ENCODE measurements at regions not wholly inside any gene's neighbourhood (a gene's known extent, or its start where the extent isn't known, plus 50 kb on each side); places are given as distances from the start of the nearest gene placed in this dataset.

- TF ChIP-seq TAF1 (IDR thresholded peaks at IDR 0.05; ENCODE audit: borderline replicate concordance, insufficient read depth, low read length) (no peak), SIN3A (IDR thresholded peaks at IDR 0.05; ENCODE audit: borderline replicate concordance, insufficient read depth, low read length) (no peak)
- TF ChIP-seq, protein P1, sequence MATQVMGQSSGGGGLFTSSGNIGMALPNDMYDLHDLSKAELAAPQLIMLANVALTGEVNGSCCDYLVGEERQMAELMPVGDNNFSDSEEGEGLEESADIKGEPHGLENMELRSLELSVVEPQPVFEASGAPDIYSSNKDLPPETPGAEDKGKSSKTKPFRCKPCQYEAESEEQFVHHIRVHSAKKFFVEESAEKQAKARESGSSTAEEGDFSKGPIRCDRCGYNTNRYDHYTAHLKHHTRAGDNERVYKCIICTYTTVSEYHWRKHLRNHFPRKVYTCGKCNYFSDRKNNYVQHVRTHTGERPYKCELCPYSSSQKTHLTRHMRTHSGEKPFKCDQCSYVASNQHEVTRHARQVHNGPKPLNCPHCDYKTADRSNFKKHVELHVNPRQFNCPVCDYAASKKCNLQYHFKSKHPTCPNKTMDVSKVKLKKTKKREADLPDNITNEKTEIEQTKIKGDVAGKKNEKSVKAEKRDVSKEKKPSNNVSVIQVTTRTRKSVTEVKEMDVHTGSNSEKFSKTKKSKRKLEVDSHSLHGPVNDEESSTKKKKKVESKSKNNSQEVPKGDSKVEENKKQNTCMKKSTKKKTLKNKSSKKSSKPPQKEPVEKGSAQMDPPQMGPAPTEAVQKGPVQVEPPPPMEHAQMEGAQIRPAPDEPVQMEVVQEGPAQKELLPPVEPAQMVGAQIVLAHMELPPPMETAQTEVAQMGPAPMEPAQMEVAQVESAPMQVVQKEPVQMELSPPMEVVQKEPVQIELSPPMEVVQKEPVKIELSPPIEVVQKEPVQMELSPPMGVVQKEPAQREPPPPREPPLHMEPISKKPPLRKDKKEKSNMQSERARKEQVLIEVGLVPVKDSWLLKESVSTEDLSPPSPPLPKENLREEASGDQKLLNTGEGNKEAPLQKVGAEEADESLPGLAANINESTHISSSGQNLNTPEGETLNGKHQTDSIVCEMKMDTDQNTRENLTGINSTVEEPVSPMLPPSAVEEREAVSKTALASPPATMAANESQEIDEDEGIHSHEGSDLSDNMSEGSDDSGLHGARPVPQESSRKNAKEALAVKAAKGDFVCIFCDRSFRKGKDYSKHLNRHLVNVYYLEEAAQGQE (IDR thresholded peaks at IDR 0.05; ENCODE audit: insufficient read depth in 1 of 2, low read depth in 2 of 2, low read length in 2 of 2) = no peak
Observed at GRCh38 chr15:96764501-96764900, 434.0 kb downstream of the NR2F2 start.

DNA sequence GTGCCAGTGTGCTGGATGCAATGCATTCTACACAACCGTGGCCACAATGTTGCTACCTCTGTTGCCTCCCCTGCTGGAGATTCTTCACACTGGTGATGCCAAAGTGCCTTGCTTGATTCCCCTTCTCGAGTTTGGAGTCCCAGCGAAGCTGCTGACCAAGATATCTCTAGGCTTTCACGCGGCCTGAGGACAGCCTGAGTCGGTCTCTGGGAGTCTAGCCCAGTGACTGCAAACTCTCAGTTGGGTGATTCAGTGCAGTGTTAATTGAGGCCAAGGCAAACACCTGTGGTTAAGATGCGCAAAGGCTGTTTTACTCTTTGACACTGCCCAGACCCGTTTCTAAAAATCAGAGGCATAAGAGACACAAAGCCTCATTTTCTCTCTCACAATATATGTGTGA, 434.4 kb downstream of the NR2F2 start:
- TF ChIP-seq TAF1 (IDR thresholded peaks at IDR 0.05; ENCODE audit: borderline replicate concordance, insufficient read depth, low read length) (no peak), POLR2AphosphoS5 (IDR thresholded peaks at IDR 0.05; ENCODE audit: low read depth, low read length) (no peak), FOXP2 (optimal IDR thresholded peaks at IDR 0.05; ENCODE audit: borderline replicate concordance, extremely low read depth, extremely low read length, insufficient read depth) (no peak), SIN3A (IDR thresholded peaks at IDR 0.05; ENCODE audit: borderline replicate concordance, insufficient read depth, low read length) (no peak)
- TF ChIP-seq, protein P1 (IDR thresholded peaks at IDR 0.05; ENCODE audit: insufficient read depth in 1 of 2, low read depth in 2 of 2, low read length in 2 of 2) = no peak

DNA sequence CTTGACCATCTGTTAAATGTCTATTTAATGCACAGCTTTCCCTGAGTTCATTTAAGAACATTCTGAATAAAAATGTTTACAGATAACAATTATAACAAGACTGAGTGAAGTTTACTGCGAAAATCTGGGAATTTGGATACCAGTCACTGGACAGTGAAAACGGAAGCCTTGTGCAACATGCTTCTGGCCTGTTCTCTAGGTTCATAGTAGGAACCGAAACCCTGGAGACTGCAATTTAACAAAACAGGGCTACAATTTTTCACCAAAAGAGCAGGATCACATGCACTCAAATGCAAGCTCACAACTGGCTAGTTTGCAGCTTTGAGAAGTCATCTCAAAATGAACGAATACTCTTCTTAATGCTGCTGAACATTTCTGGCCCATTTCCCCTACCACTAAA, 435.9 kb downstream of the NR2F2 start:
- TF ChIP-seq, protein P1 (IDR thresholded peaks at IDR 0.05; ENCODE audit: insufficient read depth in 1 of 2, low read depth in 2 of 2, low read length in 2 of 2) = no peak
- TF ChIP-seq TAF1 (IDR thresholded peaks at IDR 0.05; ENCODE audit: borderline replicate concordance, insufficient read depth, low read length) = no peak
- no peak for TF ChIP-seq POLR2AphosphoS5 (IDR thresholded peaks at IDR 0.05; ENCODE audit: low read depth, low read length)
- TF ChIP-seq FOXP2 (optimal IDR thresholded peaks at IDR 0.05; ENCODE audit: borderline replicate concordance, extremely low read depth, extremely low read length, insufficient read depth) = no peak
- TF ChIP-seq SIN3A (IDR thresholded peaks at IDR 0.05; ENCODE audit: borderline replicate concordance, insufficient read depth, low read length) = no peak

DNA sequence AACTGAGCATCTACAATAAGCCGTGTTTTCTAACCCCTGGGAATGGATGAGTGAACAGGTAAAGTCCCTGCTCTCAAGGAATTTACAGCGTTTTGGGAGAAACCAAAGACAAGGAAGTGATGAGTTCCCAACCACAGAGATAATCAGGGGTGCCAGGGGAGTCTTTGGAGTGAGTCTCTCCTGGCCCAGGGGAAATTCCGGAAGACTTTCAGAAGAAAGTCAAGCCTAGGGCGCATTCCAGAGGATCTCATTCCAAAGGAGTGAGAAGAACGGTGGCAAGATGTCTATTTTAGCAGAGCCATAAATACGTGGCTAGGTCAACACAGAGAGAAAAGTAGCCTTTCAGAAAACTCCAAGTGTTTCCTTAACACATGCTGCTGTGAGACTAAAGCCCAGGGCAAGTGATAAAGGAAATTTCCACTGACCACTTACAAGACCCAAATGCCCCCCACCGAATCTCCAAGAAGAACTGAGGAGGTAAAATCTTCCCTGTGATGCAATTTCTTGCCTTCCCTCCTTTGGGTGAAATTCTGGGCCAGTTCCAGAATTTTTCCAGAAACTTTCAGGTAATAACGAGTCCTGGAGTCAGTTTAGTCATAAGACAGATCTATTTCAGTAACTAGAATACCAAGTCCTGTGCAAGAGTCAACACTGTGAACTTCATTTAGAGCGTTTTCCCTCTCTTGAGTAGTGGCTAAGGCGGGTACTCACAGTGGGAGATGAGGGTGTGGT, 437.4 kb downstream of the NR2F2 start:
- TF ChIP-seq TAF1 (IDR thresholded peaks at IDR 0.05; ENCODE audit: borderline replicate concordance, insufficient read depth, low read length) = no peak
- TF ChIP-seq, protein P1 (IDR thresholded peaks at IDR 0.05; ENCODE audit: insufficient read depth in 1 of 2, low read depth in 2 of 2, low read length in 2 of 2) = no peak

GRCh38 chr15:96768435-96768789, 437.9 kb downstream of the NR2F2 start:
- TF ChIP-seq FOXP2 (optimal IDR thresholded peaks at IDR 0.05; ENCODE audit: borderline replicate concordance, extremely low read depth, extremely low read length, insufficient read depth) (no peak), TAF1 (IDR thresholded peaks at IDR 0.05; ENCODE audit: borderline replicate concordance, insufficient read depth, low read length) (no peak), POLR2AphosphoS5 (IDR thresholded peaks at IDR 0.05; ENCODE audit: low read depth, low read length) (no peak), SIN3A (IDR thresholded peaks at IDR 0.05; ENCODE audit: borderline replicate concordance, insufficient read depth, low read length) (no peak)
- TF ChIP-seq, protein P1 (IDR thresholded peaks at IDR 0.05; ENCODE audit: insufficient read depth in 1 of 2, low read depth in 2 of 2, low read length in 2 of 2) = no peak

Measured in PFSK-1 (cell line).